ENCODE measurements at regions not wholly inside any gene's neighbourhood (a gene's known extent, or its start where the extent isn't known, plus 50 kb on each side); places are given as distances from the start of the nearest gene placed in this dataset.

DNA sequence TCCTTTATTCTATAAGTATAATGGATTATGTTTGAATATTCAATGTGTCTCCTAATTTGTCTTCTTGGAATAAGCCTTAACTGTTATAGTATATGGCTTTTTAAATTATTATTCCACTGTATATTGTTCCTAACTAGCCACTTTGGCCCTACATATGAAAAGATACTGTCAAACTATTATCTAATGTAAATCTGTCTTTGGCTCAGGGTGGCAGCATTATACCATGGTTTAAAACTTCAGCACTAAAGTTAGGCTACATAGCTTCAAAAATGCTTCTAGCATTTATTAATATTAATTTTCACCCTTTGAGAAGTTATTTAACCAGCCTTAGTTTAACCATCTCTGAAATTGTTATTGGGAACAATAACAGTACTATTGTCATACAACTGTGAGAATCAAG, 543.1 kb upstream of the MBL2 start:
- Mint-ChIP-seq H3K36me3 (ENCODE audit: low read depth) (no peaks in the 10 kb centered on the region), H3K9me3 (peaks cover 2% of the 10 kb centered on the region), H3K4me3 (no peak overlapping the region), H3K27ac (ENCODE audit: unreplicated experiment) (no peak overlapping the region), H3K27me3 (ENCODE audit: low read depth) (no peaks in the 10 kb centered on the region), H3K4me1 (peaks cover 6% of the 10 kb centered on the region)
- no peak for DNase-seq (ENCODE audit: low read depth, low spot score)
- TF ChIP-seq, protein P1, sequence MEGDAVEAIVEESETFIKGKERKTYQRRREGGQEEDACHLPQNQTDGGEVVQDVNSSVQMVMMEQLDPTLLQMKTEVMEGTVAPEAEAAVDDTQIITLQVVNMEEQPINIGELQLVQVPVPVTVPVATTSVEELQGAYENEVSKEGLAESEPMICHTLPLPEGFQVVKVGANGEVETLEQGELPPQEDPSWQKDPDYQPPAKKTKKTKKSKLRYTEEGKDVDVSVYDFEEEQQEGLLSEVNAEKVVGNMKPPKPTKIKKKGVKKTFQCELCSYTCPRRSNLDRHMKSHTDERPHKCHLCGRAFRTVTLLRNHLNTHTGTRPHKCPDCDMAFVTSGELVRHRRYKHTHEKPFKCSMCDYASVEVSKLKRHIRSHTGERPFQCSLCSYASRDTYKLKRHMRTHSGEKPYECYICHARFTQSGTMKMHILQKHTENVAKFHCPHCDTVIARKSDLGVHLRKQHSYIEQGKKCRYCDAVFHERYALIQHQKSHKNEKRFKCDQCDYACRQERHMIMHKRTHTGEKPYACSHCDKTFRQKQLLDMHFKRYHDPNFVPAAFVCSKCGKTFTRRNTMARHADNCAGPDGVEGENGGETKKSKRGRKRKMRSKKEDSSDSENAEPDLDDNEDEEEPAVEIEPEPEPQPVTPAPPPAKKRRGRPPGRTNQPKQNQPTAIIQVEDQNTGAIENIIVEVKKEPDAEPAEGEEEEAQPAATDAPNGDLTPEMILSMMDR (conservative IDR thresholded peaks at IDR 0.05) = no peak

GRCh38 chr10:53314876-53315275, 542.3 kb upstream of the MBL2 start:
- Mint-ChIP-seq H3K4me1 (peaks cover 6% of the 10 kb centered on the region), H3K36me3 (ENCODE audit: low read depth) (no peaks in the 10 kb centered on the region), H3K9me3 (peaks cover under 1% of the 10 kb centered on the region), H3K4me3 (no peak overlapping the region), H3K27ac (ENCODE audit: unreplicated experiment) (no peak overlapping the region), H3K27me3 (ENCODE audit: low read depth) (no peaks in the 10 kb centered on the region)
- DNase-seq (ENCODE audit: low read depth, low spot score) = no peak
- TF ChIP-seq, protein P1 (conservative IDR thresholded peaks at IDR 0.05) = no peak

DNA sequence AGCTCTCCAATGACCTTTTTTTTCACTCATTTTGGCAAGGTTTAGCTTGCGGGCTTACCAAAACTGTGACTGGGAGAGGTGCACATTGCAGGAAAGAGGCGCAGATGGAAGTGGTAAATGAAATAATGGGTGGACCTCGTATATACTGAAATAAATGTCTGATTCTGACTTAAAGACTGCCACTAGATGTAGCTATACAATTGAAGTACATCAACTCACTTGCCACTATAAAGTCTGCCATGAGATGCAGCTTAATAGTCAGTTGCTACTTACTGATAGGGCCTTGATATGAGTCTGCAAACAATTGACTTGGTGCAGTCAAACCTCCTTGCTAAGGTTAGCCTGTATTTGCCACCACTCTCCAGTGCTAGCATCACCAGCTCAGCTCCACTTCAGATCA, 525.9 kb upstream of the MBL2 start:
- H3K4me3 Mint-ChIP-seq = no peak overlapping the region
- no peaks in the 10 kb centered on the region for H3K4me1 Mint-ChIP-seq
- no peaks in the 10 kb centered on the region for H3K27me3 Mint-ChIP-seq (ENCODE audit: low read depth)
- TF ChIP-seq, protein P1 (conservative IDR thresholded peaks at IDR 0.05) = no peak
- H3K36me3 Mint-ChIP-seq (ENCODE audit: low read depth) = no peaks in the 10 kb centered on the region
- peaks cover 4% of the 10 kb centered on the region for H3K9me3 Mint-ChIP-seq
- no peak for DNase-seq (ENCODE audit: low read depth, low spot score)
- H3K27ac Mint-ChIP-seq (ENCODE audit: unreplicated experiment) = no peak overlapping the region

DNA sequence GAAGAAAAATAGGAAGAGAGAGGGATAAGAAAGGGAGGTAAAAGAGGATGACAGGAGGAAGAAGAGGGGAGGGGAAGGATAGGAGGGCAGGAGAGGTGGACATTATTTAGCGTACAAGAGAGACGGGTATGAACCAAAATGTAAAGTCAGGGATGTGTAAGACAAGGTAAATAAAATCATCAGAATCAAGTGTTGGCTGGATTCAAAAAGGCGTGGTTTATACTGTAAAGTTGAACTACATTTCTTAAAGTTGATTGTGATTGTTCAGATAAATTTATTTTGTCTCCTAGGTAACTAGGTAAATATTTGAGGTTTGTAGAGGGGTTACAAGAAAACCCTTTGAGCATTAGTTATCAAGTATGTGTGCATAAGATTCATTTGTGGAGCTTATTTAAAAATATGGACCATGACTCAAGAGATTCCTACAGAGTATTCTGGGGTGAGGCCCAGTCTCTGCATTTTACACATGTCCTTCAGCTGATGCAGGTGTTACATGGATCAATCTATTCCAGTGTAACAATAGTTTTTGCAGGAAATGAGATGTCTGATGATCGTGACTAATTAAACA, 512.1 kb upstream of the MBL2 start:
- Mint-ChIP-seq H3K36me3 (ENCODE audit: low read depth) (no peaks in the 10 kb centered on the region), H3K9me3 (no peaks in the 10 kb centered on the region), H3K4me3 (no peak overlapping the region), H3K4me1 (no peaks in the 10 kb centered on the region), H3K27me3 (ENCODE audit: low read depth) (no peaks in the 10 kb centered on the region), H3K27ac (ENCODE audit: unreplicated experiment) (no peak overlapping the region)
- TF ChIP-seq, protein P1 (conservative IDR thresholded peaks at IDR 0.05) = no peak
- no peak for DNase-seq (ENCODE audit: low read depth, low spot score)

- Mint-ChIP-seq H3K36me3 (ENCODE audit: low read depth) (no peaks in the 10 kb centered on the region), H3K27ac (ENCODE audit: unreplicated experiment) (no peak overlapping the region), H3K27me3 (ENCODE audit: low read depth) (no peaks in the 10 kb centered on the region), H3K4me1 (no peaks in the 10 kb centered on the region), H3K4me3 (no peak overlapping the region), H3K9me3 (peaks cover 8% of the 10 kb centered on the region)
- TF ChIP-seq, protein P1 (conservative IDR thresholded peaks at IDR 0.05) = no peak
- DNase-seq (ENCODE audit: low read depth, low spot score) = no peak
These were observed 504.2 kb upstream of the MBL2 start for GRCh38 chr10:53276797-53277196.

Data from neural crest cell (in vitro differentiated cells).